Neural cell (in vitro differentiated cells): ENCODE measurements at regions not wholly inside any gene's neighbourhood (a gene's known extent, or its start where the extent isn't known, plus 50 kb on each side); places are given as distances from the start of the nearest gene placed in this dataset.

ENCODE experiments used
- H2AFZ ChIP-seq: fragments of 200-600, 300-800 bp; sonication (generic), shearing (Covaris generic); 2 replicates; pipeline ENCODE4 v1.6.0; 2014; ENCODE audit warnings: low read depth, mild to moderate bottlenecking, antibody characterized with exemption, low read length, moderate library complexity
- H3F3A ChIP-seq: fragments of 200-600 bp; shearing (Covaris generic); 2 replicates; pipeline ENCODE4 v1.6.1; 2016; ENCODE audit warnings: mild to moderate bottlenecking, moderate library complexity, mixed read lengths, antibody characterized with exemption, low read length; ENCODE audit not compliant: insufficient read depth, poor library complexity, severe bottlenecking
- H3K27ac ChIP-seq: fragments of 200-600, 300-800 bp; sonication (generic), shearing (Covaris generic); 2 replicates; pipeline ENCODE4 v1.5.1; 2014; ENCODE audit warnings: mild to moderate bottlenecking, low read length, moderate library complexity
- H3K27me3 ChIP-seq: fragments of 300-800, 200-600 bp; sonication (generic), shearing (Covaris generic); 2 replicates; pipeline ENCODE4 v1.6.0; 2014; ENCODE audit warnings: mild to moderate bottlenecking, low read depth, low read length, moderate library complexity; ENCODE audit not compliant: insufficient read depth
- H3K36me3 ChIP-seq: fragments of 300-800, 200-600 bp; sonication (generic), shearing (Covaris generic); 2 replicates; pipeline ENCODE4 v1.5.1; 2014; ENCODE audit warnings: mild to moderate bottlenecking, antibody characterized with exemption, low read length, moderate library complexity; ENCODE audit not compliant: insufficient read depth
- H3K4me2 ChIP-seq: fragments of 300-800, 200-600 bp; sonication (generic), shearing (Covaris generic); 2 replicates; pipeline ENCODE4 v1.6.0; 2014; ENCODE audit warnings: mild to moderate bottlenecking, low read length
- H3K4me3 ChIP-seq: fragments of 300-800, 200-600 bp; sonication (generic), shearing (Covaris generic); 2 replicates; pipeline ENCODE4 v1.5.1; 2014; ENCODE audit warnings: mild to moderate bottlenecking, low read length, moderate library complexity
- H3K79me2 ChIP-seq: fragments of 200-600 bp; shearing (Covaris generic); replicated peaks from 2 replicates; pipeline ENCODE4 v1.6.0; 2014; ENCODE audit warnings: mild to moderate bottlenecking, low read length, moderate library complexity; ENCODE audit not compliant: insufficient read depth
- H3K9ac ChIP-seq: fragments of 300-800, 200-600 bp; sonication (generic), shearing (Covaris generic); 2 replicates; pipeline ENCODE4 v1.6.1; 2016; ENCODE audit warnings: mild to moderate bottlenecking, low read length, mixed read lengths
- H3K9me2 ChIP-seq: fragments of 200-600 bp; shearing (Covaris generic); 2 replicates; pipeline ENCODE4 v1.6.1; 2016; ENCODE audit warnings: mild to moderate bottlenecking, low read length, mixed read lengths; ENCODE audit not compliant: insufficient read depth
- H3K9me3 ChIP-seq: fragments of 200-600, 300-800 bp; sonication (generic), shearing (Covaris generic); 2 replicates; pipeline ENCODE4 v1.6.1; 2016; ENCODE audit warnings: mild to moderate bottlenecking, mixed run types, low read length, moderate library complexity, mixed read lengths
- H4K20me1 ChIP-seq: fragments of 200-600 bp; shearing (Covaris generic); 2 replicates; pipeline ENCODE4 v1.6.1; 2016; ENCODE audit warnings: mild to moderate bottlenecking, mixed run types; ENCODE audit not compliant: insufficient read depth
- CTCF ChIP-seq: fragments of 450-650 bp; IDR thresholded peaks from 2 replicates; pipeline ENCODE4 v1.5.1; 2014; ENCODE audit warnings: antibody characterized with exemption, mild to moderate bottlenecking, moderate library complexity; ENCODE audit not compliant: poor library complexity, severe bottlenecking
- EP300 ChIP-seq: fragments of 450-650 bp; conservative IDR thresholded peaks from 2 replicates; pipeline ENCODE4 v1.6.1; 2014; ENCODE audit warnings: antibody characterized with exemption, mild to moderate bottlenecking, moderate library complexity; ENCODE audit not compliant: poor library complexity, severe bottlenecking
- EZH2 ChIP-seq: fragments of 200-600, 300-800 bp; shearing (Covaris generic), sonication (generic); IDR thresholded peaks from 2 replicates; pipeline ENCODE4 v1.6.1; 2014; ENCODE audit warnings: antibody characterized with exemption, low read length, borderline replicate concordance, mild to moderate bottlenecking; ENCODE audit not compliant: insufficient read depth, poor library complexity, severe bottlenecking
- MXI1 ChIP-seq: fragments of 450-650 bp; conservative IDR thresholded peaks from 2 replicates; pipeline ENCODE4 v1.6.1; 2014; ENCODE audit warnings: antibody characterized with exemption, mild to moderate bottlenecking; ENCODE audit not compliant: poor library complexity, severe bottlenecking
- POLR2AphosphoS5 ChIP-seq: IDR thresholded peaks from 2 replicates; pipeline ENCODE4 v1.6.1; 2012
- RAD21 ChIP-seq: fragments of 450-650 bp; conservative IDR thresholded peaks from 2 replicates; pipeline ENCODE4 v1.6.1; 2014; ENCODE audit warnings: antibody characterized with exemption, mild to moderate bottlenecking, moderate library complexity
- REST ChIP-seq: IDR thresholded peaks from 2 replicates; pipeline ENCODE4 v1.6.1; 2012; ENCODE audit warnings: borderline replicate concordance
- SMC3 ChIP-seq: fragments of 450-650 bp; conservative IDR thresholded peaks from 2 replicates; pipeline ENCODE4 v1.6.1; 2014; ENCODE audit warnings: antibody characterized with exemption, mild to moderate bottlenecking, moderate library complexity; ENCODE audit not compliant: poor library complexity
- TAF1 ChIP-seq: IDR thresholded peaks from 2 replicates; pipeline ENCODE4 v1.6.1; 2012; ENCODE audit warnings: low read depth

GRCh38 chr3:72442759-72443158 lies 405.5 kb downstream of the SHQ1 start:
- TF ChIP-seq POLR2AphosphoS5 (no peak), CTCF (no peak), REST (no peak), EP300 (no peak), EZH2 (no peak), MXI1 (no peak), TAF1 (no peak), RAD21 (no peak), SMC3 (no peak)
- Histone ChIP-seq H3K27ac (no peak overlapping the region), H2AFZ (no peak overlapping the region), H4K20me1 (peaks cover 54% of the 10 kb centered on the region), H3K27me3 (no peaks in the 10 kb centered on the region), H3K9me2 (peaks cover 2% of the 10 kb centered on the region), H3K4me2 (no peak overlapping the region), H3K36me3 (no peaks in the 10 kb centered on the region), H3F3A (no peaks in the 10 kb centered on the region), H3K9ac (no peak overlapping the region), H3K9me3 (no peaks in the 10 kb centered on the region), H3K4me3 (peak overlapping the region; percentile 80), H3K79me2 (peaks cover 90% of the 10 kb centered on the region)

- Histone ChIP-seq H3K9ac (no peak overlapping the region), H3K4me3 (no peak overlapping the region), H3K9me3 (no peaks in the 10 kb centered on the region), H4K20me1 (peaks cover 59% of the 10 kb centered on the region), H3K27ac (no peak overlapping the region), H3K79me2 (peaks cover 98% of the 10 kb centered on the region), H3K36me3 (no peaks in the 10 kb centered on the region), H2AFZ (no peak overlapping the region), H3K4me2 (no peak overlapping the region), H3F3A (no peaks in the 10 kb centered on the region), H3K27me3 (no peaks in the 10 kb centered on the region), H3K9me2 (peaks cover 2% of the 10 kb centered on the region)
- TF ChIP-seq SMC3 = no peak
- no peak for TF ChIP-seq EP300
- no peak for TF ChIP-seq CTCF
- TF ChIP-seq TAF1 = no peak
- TF ChIP-seq EZH2 = no peak
- no peak for TF ChIP-seq RAD21
- no peak for TF ChIP-seq POLR2AphosphoS5
- TF ChIP-seq MXI1 = no peak
- no peak for TF ChIP-seq REST
Measured at GRCh38 chr3:72441284-72441994, 406.8 kb downstream of the SHQ1 start.
